Endothelial cell of hepatic sinusoid (primary cell): ENCODE measurements at regions not wholly inside any gene's neighbourhood (a gene's known extent, or its start where the extent isn't known, plus 50 kb on each side); places are given as distances from the start of the nearest gene placed in this dataset.

Source experiments
- in situ Hi-C: cut with HindIII; loops from 2 replicates; pipeline ENCODE4 v1.10.0; 2017; ENCODE audit warnings: low sequenced_read_pairs

DNA sequence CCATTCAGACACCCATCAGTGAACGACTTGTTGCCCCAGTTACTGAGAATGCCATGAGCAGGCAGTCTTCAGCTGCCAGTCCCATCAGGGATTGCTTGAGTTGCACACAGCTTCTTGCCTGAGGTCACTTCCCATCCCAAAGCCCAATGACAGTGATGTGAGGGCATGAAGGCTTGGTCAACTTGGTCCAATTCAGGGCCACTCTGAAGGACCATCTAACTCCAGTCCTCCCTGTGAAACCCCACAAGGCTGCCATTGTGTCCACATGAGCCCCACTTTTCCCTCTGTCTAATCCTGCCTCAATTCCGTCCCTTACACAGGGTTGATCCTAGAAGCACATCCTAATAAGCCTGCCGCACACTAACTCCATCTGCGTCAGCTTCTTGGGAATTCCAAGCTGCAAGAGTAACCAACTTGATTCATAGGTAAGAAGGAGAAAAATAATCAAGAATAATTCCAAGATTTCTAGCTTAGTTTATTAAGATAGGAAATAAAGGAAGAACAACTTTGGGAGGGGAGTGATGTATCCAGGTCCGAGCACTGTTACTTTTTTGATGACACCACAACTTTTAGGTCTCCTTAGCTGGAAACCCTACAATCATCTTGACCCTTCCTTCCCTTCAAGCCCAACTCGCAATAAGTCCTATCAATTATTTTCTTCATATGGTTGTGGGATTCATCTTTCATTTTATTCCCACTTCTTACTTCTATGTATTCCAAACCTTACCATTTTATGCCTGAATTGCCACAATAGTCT is 110.9 kb downstream of the LRRC30 start:
- in situ Hi-C loops: no loop called here

- in situ Hi-C loops: no loop called here
These were observed 118.4 kb downstream of the LRRC30 start for GRCh38 chr18:7349181-7349837.

DNA sequence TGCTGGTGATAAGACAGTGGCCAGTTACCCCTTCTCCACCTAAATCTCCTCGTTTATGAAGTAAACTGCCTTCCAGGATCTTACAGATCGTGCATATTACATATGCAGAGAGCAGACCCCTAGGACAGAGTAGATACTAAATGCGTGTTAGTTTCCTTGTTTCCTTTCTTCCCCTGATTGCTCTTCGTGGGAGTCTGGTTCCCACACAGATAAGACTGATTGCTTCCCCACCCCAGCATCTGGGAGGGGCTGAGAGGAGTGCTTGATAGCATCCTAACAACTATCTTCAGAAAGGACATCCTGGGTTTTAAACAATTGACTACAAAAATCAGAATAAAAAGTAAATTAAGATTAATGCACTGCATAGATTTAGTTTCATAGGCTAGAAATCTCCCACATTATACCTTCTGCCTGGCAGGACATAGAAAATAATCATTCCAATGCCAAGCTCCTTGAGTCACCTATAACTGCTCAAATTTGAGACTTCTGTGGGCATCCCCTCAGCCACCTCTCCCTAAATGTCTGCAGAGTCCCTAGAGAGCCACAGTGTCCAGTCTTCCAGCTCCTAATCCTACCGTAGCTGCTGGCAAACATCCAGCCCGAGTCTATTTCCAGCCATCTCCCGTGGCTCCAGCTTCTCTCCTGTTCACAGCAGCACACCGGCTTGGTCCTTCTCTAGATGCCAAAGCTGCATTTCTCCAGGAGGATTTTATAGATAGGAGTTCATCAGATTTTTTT is 128.3 kb downstream of the LRRC30 start:
- in situ Hi-C loops: no loop called here

GRCh38 chr18:7360606-7361170 is 129.8 kb downstream of the LRRC30 start:
- in situ Hi-C loops: no loop called here

GRCh38 chr18:7363338-7363737 is 132.4 kb downstream of the LRRC30 start:
- in situ Hi-C loops: no loop called here

- in situ Hi-C loops: loop anchor here (5.0 kb wide), 1 partner anchor 181 kb away; no protein-coding TSS in a partner anchor
These were observed 135.7 kb downstream of the LRRC30 start for GRCh38 chr18:7366597-7366996.

GRCh38 chr18:7367336-7367735 is 136.4 kb downstream of the LRRC30 start:
- in situ Hi-C loops: loop anchor here (5.0 kb wide), 1 partner anchor 180 kb away; no protein-coding TSS in a partner anchor

- in situ Hi-C loops: loop anchor here (5.0 kb wide), 1 partner anchor 178 kb away; no protein-coding TSS in a partner anchor
These were observed 138.1 kb downstream of the LRRC30 start for GRCh38 chr18:7369006-7369405.

DNA sequence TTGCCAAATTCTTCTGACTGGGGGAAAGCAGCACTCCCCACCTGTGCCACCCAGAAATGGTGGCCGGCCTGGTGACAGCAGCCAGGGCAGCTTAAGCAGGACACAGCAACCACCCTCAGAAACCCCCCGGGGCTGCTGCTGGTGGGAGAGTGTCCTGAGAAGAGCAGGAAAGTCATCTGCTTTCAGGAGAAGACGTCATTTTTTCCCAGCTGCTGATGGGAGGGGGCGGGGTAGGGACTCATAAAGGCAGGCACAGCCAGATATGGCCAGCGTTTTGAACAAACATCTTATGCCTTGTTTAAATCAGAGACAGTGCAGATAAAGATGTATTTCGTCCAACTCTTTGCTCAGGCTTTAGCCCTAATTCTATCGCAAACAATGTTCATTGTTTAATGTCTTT is 139.5 kb downstream of the LRRC30 start:
- in situ Hi-C loops: no loop called here

GRCh38 chr18:7370802-7371201 is 139.9 kb downstream of the LRRC30 start:
- in situ Hi-C loops: no loop called here

DNA sequence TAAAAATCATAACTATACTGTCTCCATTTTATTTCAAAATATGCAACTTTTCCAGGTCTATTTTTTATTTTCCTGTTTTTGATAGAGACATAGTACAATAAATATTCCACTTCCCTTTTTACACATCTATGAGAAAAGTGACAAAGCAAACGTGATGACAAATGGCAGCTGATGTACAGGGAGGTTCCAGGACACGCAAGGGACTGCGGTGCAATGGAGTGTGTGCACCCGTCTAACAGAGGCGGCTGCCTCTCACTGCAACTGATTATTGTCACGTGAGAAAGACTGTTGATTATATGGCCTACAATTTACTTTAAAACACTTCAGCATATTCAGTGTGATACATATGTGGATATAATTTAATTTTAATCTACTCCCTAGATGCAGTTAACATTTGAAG is 142.6 kb downstream of the LRRC30 start:
- in situ Hi-C loops: no loop called here

DNA sequence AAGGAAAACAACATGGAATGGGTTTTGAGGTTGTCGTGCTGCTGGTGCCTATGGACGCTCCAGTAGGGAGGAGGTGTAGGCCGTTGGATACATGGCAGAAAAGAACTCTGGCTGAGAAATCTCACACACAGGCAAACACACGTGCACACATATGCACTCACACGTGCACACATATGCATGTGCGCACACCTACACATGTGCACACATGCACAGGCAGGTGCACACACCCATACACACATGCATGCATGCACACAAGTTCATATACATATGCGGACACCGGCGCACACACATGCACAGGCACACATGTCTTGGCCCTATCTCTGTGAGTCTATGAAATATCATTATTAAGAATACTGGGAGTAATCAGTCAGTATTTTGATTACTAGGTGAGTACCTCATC is 150.4 kb downstream of the LRRC30 start:
- in situ Hi-C loops: loop anchor here (10.0 kb wide), 1 partner anchor 77 kb away; no protein-coding TSS in a partner anchor

GRCh38 chr18:7382328-7383001 is 151.6 kb downstream of the LRRC30 start:
- in situ Hi-C loops: loop anchor here (10.0 kb wide), 1 partner anchor 78 kb away; no protein-coding TSS in a partner anchor

GRCh38 chr18:7383002-7383980 is 152.4 kb downstream of the LRRC30 start:
- in situ Hi-C loops: loop anchor here (10.0 kb wide), 1 partner anchor 78 kb away; no protein-coding TSS in a partner anchor

DNA sequence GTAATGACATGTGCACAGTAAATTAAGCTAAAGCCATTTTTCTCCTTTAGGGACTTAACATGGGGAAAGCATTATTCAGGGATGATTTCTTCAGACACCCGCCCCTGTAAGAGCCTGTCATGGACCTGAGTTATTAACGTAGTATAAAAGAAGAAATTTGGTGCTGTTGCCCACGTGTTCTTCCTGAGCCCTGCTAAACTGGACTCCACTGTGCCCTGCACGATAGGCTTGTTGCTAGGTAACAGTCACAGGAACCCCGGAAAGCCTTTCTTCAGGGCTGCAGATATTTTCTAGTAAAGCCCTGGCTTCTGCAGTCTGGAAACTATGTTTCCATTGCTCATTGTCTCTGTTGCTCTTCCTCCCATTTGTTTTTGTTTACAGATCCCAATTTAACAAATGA is 157.9 kb downstream of the LRRC30 start:
- in situ Hi-C loops: loop anchor here (10.0 kb wide), 1 partner anchor 84 kb away; no protein-coding TSS in a partner anchor

GRCh38 chr18:7390731-7391492 is 160.0 kb downstream of the LRRC30 start:
- in situ Hi-C loops: loop anchor here (5.0 kb wide), 1 partner anchor 76 kb away; no protein-coding TSS in a partner anchor

- in situ Hi-C loops: loop anchor here (5.0 kb wide), 1 partner anchor 74 kb away; no protein-coding TSS in a partner anchor
These were observed 162.2 kb downstream of the LRRC30 start for GRCh38 chr18:7393080-7393479.

GRCh38 chr18:7394050-7394659 is 163.3 kb downstream of the LRRC30 start:
- in situ Hi-C loops: loop anchor here (5.0 kb wide), 1 partner anchor 73 kb away; no protein-coding TSS in a partner anchor
